Hematopoietic multipotent progenitor cell treated with erythropoietin and hydrocortisone succinate and interleukin-3 and kit ligand, for 6 days (in vitro differentiated cells): ENCODE measurements at regions not wholly inside any gene's neighbourhood (a gene's known extent, or its start where the extent isn't known, plus 50 kb on each side); places are given as distances from the start of the nearest gene placed in this dataset.

ENCODE experiments used
- DNase-seq: peaks from one replicate; pipeline ENCODE4 v3.0.0-alpha.2; 2015

- no peak for DNase-seq
Measured at GRCh38 chr7:49260538-49260937, 336.2 kb downstream of the CDC14C start.

DNA sequence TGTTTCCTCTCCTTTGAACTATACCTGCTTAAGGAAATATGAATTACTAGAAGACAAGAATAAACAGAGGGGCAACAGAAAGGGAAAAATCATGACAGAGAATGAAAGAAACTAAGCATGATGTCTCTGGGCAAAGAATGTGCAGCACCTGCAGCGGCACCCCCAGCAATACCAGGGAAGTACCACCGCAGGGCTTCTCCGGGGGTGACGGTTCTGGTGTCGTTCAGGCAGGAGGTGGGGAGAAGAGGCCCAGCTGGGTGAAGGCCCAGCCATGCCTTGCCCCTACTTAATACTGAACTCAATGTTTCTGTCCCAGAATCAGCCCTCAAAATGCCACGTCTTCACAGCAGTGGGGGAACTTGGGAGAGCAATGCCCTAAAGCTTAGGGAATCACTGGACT lies 337.6 kb downstream of the CDC14C start:
- DNase-seq, result no peak

- DNase-seq, result no peak
Measured at GRCh38 chr7:49264530-49264929, 340.2 kb downstream of the CDC14C start.

DNA sequence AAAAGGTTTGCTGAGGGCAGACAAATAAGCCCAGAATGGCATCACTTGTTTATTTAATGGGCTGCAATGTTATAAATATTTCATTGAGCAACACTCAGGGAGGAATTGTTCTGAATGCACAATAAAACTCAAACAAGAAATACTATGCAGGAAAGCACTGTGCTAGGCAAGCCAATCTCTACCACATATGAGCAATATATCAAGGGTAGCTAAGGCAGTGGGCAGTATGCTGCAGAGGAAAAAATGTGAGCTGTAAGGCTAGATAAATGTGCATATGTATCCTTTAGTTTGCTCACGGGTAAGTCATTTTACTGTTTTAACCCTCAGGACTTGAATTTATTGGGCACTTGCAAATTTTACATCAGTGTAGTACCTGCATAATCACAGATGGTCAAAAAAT lies 349.6 kb downstream of the CDC14C start:
- no peak for DNase-seq

DNA sequence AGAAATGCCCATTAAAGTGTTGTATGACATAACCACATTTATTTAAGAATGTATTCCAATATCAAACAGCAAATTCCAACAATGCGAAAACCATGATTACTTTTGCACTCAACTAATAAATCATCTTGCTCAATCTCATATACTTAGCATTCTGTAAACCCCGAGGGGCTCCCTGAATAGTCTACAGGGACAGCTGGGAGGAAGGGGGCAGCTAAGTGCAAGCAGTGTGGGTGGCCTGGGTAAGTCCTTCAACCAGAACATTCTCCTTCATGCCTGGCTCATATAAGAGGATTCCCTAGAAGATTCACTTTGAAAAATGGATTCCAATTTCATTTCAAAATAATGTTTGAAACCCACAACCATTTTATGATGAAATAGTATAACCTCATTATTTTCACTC lies 355.5 kb downstream of the CDC14C start:
- no peak for DNase-seq

GRCh38 chr7:49287653-49288052 lies 363.3 kb downstream of the CDC14C start:
- DNase-seq, result no peak

GRCh38 chr7:49294611-49295010 lies 370.3 kb downstream of the CDC14C start:
- no peak for DNase-seq

DNA sequence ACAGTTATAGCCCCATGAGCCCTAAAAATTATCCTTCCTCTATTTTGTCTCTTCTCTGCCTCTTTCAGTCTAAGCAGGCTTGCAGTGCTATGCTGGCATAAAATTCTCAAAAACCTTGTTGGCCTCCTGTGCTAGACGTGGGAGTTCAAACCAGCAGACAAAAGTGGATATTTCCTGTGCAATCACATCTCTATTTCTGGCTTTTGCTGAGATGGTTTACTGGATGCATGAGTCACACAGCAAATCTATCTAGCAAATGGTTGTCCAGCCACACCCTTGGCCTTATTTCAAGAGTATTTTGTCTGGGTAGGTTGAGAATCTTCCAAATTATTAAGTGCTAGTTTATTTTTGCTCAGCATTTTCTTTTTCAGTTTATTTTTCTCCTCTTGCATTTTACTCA lies 370.8 kb downstream of the CDC14C start:
- no peak for DNase-seq

- DNase-seq, result no peak
Measured at GRCh38 chr7:49297958-49298357, 373.6 kb downstream of the CDC14C start.

- DNase-seq, result no peak
Measured at GRCh38 chr7:49308787-49309186, 384.4 kb downstream of the CDC14C start.

DNA sequence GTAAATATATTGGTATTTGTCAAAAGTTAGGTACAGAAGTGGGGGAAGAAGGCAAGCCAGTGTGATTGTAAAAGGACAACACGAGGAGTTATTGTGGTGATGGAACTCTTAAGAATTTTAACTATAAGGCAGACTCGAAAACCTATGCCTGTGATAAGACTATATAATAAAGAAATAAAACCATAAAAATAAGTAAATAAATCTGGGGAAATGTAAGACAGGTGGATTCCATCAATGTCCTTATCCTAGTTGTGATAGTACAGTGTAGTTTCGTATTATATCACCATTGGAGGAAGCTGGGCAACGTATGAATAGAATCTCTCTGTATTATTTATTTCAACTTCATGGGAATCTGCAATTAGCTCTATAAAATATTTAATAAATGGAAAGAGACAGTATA lies 395.7 kb downstream of the CDC14C start:
- DNase-seq, result no peak

GRCh38 chr7:49321843-49322242 lies 397.5 kb downstream of the CDC14C start:
- DNase-seq, result no peak

GRCh38 chr7:49322476-49322875 lies 398.1 kb downstream of the CDC14C start:
- DNase-seq, result no peak

DNA sequence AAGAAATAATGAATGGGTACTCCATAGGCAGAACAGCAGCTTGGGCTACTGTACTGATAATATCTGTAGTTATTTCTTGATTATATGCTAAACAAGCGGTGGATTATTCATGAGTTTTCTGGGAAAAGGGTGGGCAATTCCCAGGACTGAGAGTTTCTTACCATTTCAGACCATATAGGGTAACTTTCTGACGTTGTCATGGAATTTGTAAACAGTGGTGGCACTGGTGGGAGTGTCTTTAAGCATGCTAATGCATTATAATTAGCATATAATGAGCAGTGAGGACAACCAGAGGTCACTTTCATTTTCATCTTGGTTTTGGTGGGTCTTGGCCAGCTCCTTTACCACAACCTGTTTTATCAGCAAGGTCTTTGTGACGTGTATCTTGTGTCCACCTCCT lies 399.7 kb downstream of the CDC14C start:
- no peak for DNase-seq

GRCh38 chr7:49324707-49325106 lies 400.4 kb downstream of the CDC14C start:
- no peak for DNase-seq

DNA sequence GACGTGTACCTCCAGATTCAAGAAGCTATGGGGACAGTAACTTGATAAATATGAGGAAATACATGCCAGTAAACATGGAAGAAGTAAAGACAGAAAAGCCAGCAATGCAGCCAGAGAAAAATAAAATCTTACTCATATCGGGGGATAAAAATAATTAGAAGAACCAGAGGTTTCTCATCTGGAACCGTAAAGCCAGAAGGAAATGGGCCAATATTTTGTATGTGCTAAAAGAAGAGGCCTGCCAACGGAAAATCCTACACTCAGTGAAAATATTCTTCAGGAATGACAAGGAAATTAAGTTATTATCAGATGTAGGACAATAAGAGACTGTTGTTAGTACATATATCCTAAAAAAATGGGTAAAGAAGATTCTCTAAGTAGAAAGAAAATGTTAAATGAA lies 401.2 kb downstream of the CDC14C start:
- no peak for DNase-seq

DNA sequence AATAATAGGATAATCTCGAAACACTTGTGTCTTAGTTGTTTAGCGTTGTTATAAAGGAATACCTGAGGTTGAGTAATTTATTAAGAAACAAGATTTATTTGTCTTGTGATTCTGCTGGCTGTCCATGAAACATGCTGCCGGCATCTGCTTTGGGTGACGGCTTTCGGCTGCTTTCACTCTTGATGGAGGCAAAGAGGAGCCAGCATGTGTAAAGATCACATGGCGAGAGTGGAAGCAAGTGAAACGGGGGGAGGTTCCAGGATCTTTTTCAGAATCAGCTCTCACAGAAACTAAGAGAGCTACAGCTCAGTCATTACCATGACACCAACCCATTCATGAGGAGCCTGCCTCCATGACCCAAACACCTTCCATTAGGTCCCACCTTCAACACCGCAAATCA lies 402.8 kb downstream of the CDC14C start:
- no peak for DNase-seq

DNA sequence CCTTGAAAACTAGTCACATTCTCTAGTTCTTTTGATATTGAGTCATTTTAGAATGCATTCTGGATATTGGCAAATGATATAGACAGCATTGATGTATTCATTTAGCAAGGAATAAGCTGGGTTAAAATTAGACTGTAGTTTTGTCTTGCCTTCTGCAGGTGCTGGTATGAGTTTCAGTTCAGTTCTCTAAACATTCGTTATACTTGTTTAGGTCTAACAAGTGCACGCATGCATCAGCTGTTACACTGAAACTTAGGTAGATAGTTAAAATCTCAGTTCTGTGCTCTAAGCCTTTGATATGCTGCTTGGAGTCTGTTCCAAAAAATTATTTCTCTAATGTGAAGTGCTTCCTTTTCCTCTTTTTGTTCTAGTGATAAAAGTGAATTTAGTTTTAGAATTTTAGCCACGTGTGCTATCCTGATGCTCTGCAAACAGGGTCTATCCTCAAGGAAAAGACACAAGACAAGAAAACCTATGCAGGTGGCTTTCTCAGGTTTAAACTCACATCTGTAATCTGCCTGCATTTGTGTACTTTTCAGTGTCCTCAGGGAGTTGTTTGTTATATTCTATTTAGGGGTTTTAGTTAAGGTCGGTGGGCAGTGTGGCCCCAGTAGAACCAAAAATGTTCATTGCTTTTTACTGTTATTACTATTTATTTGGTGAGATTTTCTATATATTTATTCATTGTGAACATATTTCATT lies 409.0 kb downstream of the CDC14C start:
- DNase-seq, result no peak

DNA sequence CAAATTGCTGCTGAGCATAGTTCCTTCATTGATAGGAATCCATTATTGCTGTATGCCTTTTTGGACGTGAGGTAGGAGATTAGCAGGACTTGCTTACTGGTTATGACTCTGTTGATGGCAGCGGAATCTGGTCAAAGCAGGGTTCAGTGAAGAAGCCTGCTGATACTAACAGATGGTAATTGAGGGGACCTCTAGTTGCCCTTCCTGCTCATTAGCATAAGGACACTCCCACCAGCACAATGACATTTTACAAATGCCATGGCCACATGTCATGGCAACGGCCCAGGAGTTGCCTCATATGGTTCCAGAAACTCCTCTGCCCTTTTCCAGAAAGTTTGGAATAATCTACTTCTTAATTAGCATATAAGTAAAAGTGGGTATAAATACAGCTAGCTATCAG lies 417.5 kb downstream of the CDC14C start:
- DNase-seq, result no peak

DNA sequence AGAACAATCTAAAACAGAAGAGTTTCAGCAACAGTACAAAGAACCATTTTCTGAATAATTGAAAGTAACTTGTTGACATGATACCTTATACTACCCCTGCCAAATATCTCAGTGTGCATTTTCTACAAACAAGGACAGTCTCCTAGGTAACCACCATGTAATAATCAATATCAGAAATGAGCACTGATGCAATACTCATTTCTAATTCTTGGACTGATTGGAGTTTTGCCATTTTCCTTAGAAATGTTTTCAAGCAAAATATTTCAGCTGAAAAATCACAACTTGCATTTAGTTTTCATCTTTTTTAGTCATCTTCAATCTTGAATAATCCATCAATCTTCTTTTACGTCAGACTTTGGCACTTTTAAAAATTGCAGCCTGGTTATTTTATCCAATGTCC lies 420.2 kb downstream of the CDC14C start:
- DNase-seq, result no peak

DNA sequence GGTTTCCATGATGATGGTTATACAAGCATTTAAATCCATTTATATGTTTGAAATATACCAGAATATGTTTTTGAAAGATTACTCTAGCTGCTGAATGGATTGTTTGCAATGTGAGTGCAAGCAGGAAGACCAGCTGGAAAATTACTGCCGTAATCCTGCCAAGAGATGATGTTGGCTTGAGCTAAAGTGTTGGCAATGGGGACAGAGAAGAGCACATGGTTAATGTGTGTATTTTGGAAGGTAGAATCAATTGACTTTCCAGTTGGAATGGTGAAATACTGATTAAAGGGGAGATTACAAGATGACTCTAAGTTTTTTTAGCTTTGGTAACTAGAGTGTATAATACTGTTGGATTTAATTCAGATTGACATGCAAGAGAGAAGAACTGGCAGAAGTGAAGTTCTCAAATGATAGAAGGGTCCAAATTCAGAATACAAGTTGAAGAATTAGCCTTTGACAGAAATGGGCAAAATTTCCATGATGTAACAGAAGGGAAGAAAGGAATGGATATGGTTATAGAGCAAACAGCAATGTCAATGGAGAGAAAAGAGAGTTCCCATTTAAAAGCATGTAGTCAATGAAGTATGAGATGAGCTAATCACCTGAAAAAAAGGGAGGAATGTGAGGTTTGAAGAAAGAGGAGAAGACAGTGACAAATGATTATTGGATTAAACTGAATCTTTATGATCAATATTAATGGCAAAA lies 422.0 kb downstream of the CDC14C start:
- no peak for DNase-seq

DNA sequence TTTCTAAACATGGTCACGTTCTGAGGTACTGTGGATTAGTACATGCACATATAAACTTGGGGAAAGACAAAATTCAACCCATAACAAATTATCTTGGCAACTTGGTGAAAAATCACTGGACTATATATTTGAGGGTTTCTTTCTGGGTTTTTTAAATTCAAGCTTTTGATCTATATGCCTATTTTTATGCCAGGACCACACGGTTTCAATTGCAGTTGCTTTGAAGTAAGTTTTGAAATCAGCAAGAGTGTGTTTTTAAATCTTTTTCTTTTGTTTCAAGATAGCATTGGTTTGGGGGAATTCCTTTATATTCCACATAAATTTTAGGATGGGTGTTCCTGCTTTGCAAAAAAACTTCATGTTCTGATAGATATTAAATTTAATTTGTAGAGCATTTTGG lies 406.4 kb upstream of the VWC2 start:
- no peak for DNase-seq

GRCh38 chr7:49371771-49372170 lies 401.7 kb upstream of the VWC2 start:
- no peak for DNase-seq

DNA sequence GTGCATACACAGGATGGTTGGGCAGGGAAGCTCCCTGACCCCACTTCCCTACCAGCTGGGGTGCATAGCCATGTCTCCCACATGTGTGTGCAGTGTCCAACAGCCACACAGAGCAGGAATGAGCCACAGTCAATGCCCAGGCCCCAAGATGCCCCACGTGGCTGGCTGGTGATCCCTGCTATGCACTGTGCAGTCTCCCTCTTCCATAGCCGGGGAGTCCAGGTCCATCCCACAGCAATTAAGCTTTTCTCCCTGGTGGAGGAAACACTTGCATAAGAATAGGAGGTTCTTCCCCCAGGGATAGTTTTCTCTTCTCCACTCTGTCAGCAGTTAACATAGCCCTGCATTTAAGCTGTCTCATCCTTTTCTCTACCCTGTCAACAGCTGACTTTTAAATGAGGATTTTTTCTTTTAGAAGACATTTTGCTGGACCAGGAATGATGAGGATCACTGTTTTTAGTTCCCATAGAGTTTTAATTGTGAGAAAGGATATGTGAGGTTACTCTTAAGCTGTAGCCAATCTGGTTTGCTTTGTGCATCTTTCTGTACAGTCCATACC lies 396.5 kb upstream of the VWC2 start:
- DNase-seq, result no peak

DNA sequence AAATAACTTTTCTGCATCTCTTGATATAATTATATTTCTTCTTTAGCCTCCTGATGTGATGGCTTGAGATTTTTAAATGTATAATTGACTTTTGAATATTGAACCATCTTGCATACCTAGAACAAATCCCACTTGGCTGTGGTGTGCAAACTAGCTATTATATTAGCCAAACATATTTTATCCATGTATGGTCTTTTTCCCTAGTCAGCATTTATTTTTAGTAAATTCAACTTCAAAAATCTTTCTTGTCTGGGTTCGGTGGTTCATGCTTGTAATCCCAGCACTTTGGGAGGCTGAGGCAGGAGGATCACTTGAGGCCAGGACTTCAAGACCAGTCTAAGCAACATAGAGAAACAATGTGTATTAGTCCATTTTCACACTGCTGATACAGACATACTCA lies 386.6 kb upstream of the VWC2 start:
- DNase-seq, result no peak
